8988T (cell line): ENCODE measurements at regions not wholly inside any gene's neighbourhood (a gene's known extent, or its start where the extent isn't known, plus 50 kb on each side); places are given as distances from the start of the nearest gene placed in this dataset.
"Not testable (repeated sequence)": the region's sequence is repeated elsewhere in the genome, so short reads cannot be mapped to it uniquely, and the experiment has no call there.

Source experiments
- DNase-seq: peaks from one replicate; pipeline ENCODE4 v3.0.0; 2011

GRCh38 chr12:127830065-127830460 lies 436.9 kb upstream of the TMEM132C start:
- no peak for DNase-seq

- no peak for DNase-seq
Observed at GRCh38 chr12:127830730-127831129, 436.2 kb upstream of the TMEM132C start.

GRCh38 chr12:127832172-127832571 lies 434.8 kb upstream of the TMEM132C start:
- no peak for DNase-seq

- DNase-seq = not testable (repeated sequence)
Observed at GRCh38 chr12:127836802-127837201, 430.2 kb upstream of the TMEM132C start.

- no peak for DNase-seq
Observed at GRCh38 chr12:127857661-127858060, 409.3 kb upstream of the TMEM132C start.

GRCh38 chr12:127860536-127860935 lies 406.4 kb upstream of the TMEM132C start:
- no peak for DNase-seq

- DNase-seq = no peak
Observed at GRCh38 chr12:127861406-127861805, 405.6 kb upstream of the TMEM132C start.

GRCh38 chr12:127873306-127873705 lies 393.7 kb upstream of the TMEM132C start:
- no peak for DNase-seq

GRCh38 chr12:127881371-127882140 lies 385.4 kb upstream of the TMEM132C start:
- DNase-seq = no peak

GRCh38 chr12:127883013-127883412 lies 384.0 kb upstream of the TMEM132C start:
- DNase-seq = no peak

GRCh38 chr12:127885954-127886750 lies 380.8 kb upstream of the TMEM132C start:
- DNase-seq = no peak

GRCh38 chr12:127886827-127887226 lies 380.1 kb upstream of the TMEM132C start:
- DNase-seq = no peak

- DNase-seq = no peak
Observed at GRCh38 chr12:127888943-127889719, 377.8 kb upstream of the TMEM132C start.

GRCh38 chr12:127893895-127894609 lies 372.9 kb upstream of the TMEM132C start:
- DNase-seq = no peak

GRCh38 chr12:127896661-127897060 lies 370.3 kb upstream of the TMEM132C start:
- no peak for DNase-seq

- no peak for DNase-seq
Observed at GRCh38 chr12:127898616-127899015, 368.4 kb upstream of the TMEM132C start.

GRCh38 chr12:127899971-127900370 lies 367.0 kb upstream of the TMEM132C start:
- no peak for DNase-seq

- DNase-seq = no peak
Observed at GRCh38 chr12:127900386-127900785, 366.6 kb upstream of the TMEM132C start.

- no peak for DNase-seq
Observed at GRCh38 chr12:127903146-127903545, 363.8 kb upstream of the TMEM132C start.

GRCh38 chr12:127909041-127909440 lies 357.9 kb upstream of the TMEM132C start:
- no peak for DNase-seq

GRCh38 chr12:127911291-127911690 lies 355.7 kb upstream of the TMEM132C start:
- DNase-seq = no peak

GRCh38 chr12:127912035-127912665 lies 354.8 kb upstream of the TMEM132C start:
- DNase-seq = no peak
